Hematopoietic multipotent progenitor cell treated with erythropoietin and hydrocortisone succinate and interleukin-3 and kit ligand, for 4 days (in vitro differentiated cells): ENCODE measurements at regions not wholly inside any gene's neighbourhood (a gene's known extent, or its start where the extent isn't known, plus 50 kb on each side); places are given as distances from the start of the nearest gene placed in this dataset.
"Not testable (repeated sequence)": the region's sequence is repeated elsewhere in the genome, so short reads cannot be mapped to it uniquely, and the experiment has no call there.

Experiments
- DNase-seq: peaks from one replicate; pipeline ENCODE4 v3.0.0-alpha.2; 2015

- DNase-seq: no peak
These were observed 186.6 kb downstream of the SOX3 start for GRCh38 chrX:140318296-140318695.

GRCh38 chrX:140317462-140317861 lies 187.4 kb downstream of the SOX3 start:
- DNase-seq: no peak

GRCh38 chrX:140298960-140299825 lies 205.7 kb downstream of the SOX3 start:
- DNase-seq: no peak

GRCh38 chrX:140297273-140297672 lies 207.6 kb downstream of the SOX3 start:
- no peak for DNase-seq

- DNase-seq: no peak
These were observed 211.9 kb downstream of the SOX3 start for GRCh38 chrX:140292961-140293360.

- no peak for DNase-seq
These were observed 212.7 kb downstream of the SOX3 start for GRCh38 chrX:140292188-140292587.

GRCh38 chrX:140274811-140275525 lies 229.9 kb downstream of the SOX3 start:
- no peak for DNase-seq

GRCh38 chrX:140273921-140274320 lies 230.9 kb downstream of the SOX3 start:
- no peak for DNase-seq

- no peak for DNase-seq
These were observed 254.5 kb downstream of the SOX3 start for GRCh38 chrX:140250391-140250790.

GRCh38 chrX:140249088-140249487 lies 255.8 kb downstream of the SOX3 start:
- no peak for DNase-seq

- no peak for DNase-seq
These were observed 263.9 kb upstream of the CXorf66 start for GRCh38 chrX:140229191-140229590.

GRCh38 chrX:140226037-140226436 lies 260.7 kb upstream of the CXorf66 start:
- not testable (repeated sequence) for DNase-seq

- not testable (repeated sequence) for DNase-seq
These were observed 250.6 kb upstream of the CXorf66 start for GRCh38 chrX:140215894-140216293.

- DNase-seq: not testable (repeated sequence)
These were observed 249.2 kb upstream of the CXorf66 start for GRCh38 chrX:140214518-140214917.

- no peak for DNase-seq
These were observed 241.3 kb upstream of the CXorf66 start for GRCh38 chrX:140206657-140207056.

- no peak for DNase-seq
These were observed 225.3 kb upstream of the CXorf66 start for GRCh38 chrX:140190441-140191108.

- no peak for DNase-seq
These were observed 215.3 kb upstream of the CXorf66 start for GRCh38 chrX:140180585-140180984.

GRCh38 chrX:140177821-140178220 lies 212.5 kb upstream of the CXorf66 start:
- DNase-seq: no peak

GRCh38 chrX:140172401-140172800 lies 207.1 kb upstream of the CXorf66 start:
- no peak for DNase-seq

- no peak for DNase-seq
These were observed 202.2 kb upstream of the CXorf66 start for GRCh38 chrX:140167551-140167950.

GRCh38 chrX:140165849-140166248 lies 200.5 kb upstream of the CXorf66 start:
- no peak for DNase-seq

GRCh38 chrX:140164391-140164790 lies 199.1 kb upstream of the CXorf66 start:
- DNase-seq: no peak

GRCh38 chrX:140163371-140164159 lies 198.2 kb upstream of the CXorf66 start:
- no peak for DNase-seq
